ENCODE measurements at regions not wholly inside any gene's neighbourhood (a gene's known extent, or its start where the extent isn't known, plus 50 kb on each side); places are given as distances from the start of the nearest gene placed in this dataset.
A peak's percentile ranks its signal among the peaks of the same experiment; 100 is the strongest.

GRCh38 chr5:120251898-120252297 lies 212.2 kb upstream of the PRR16 start:
- Histone ChIP-seq H3K27me3 (ENCODE audit: control insufficient read depth, insufficient read depth, low read length) (no peaks in the 10 kb centered on the region), H2AFZ (ENCODE audit: low read length) (no peak overlapping the region), H3K9ac (ENCODE audit: insufficient read depth, low read length) (no peak overlapping the region), H3K4me1 (ENCODE audit: control insufficient read depth, extremely low read depth, insufficient read depth, low read length) (no peaks in the 10 kb centered on the region), H3K36me3 (ENCODE audit: control insufficient read depth, insufficient read depth, low read length) (no peaks in the 10 kb centered on the region), H3K4me3 (replicated peaks in 1 of 4; ENCODE audit: control extremely low read depth in 1 of 4, insufficient read depth in 1 of 4, low read depth in 3 of 4, low read length in 4 of 4) (no peak overlapping the region), H3K9me3 (ENCODE audit: control insufficient read depth, insufficient read depth, low read depth, low read length) (no peaks in the 10 kb centered on the region), H3K27ac (ENCODE audit: insufficient read depth, low read length) (no peak overlapping the region), H4K20me1 (ENCODE audit: control insufficient read depth, extremely low read depth, insufficient read depth, low read length) (no peaks in the 10 kb centered on the region), H3K4me2 (ENCODE audit: extremely low read depth, insufficient read depth, low read length) (no peak overlapping the region), H3K79me2 (ENCODE audit: control insufficient read depth, insufficient read depth, low read length) (no peaks in the 10 kb centered on the region)
- DNase-seq (ENCODE audit: low read depth in 2 of 2) = no peak
- TF ChIP-seq CTCF (conservative IDR thresholded peaks at IDR 0.05 in 1 of 2, IDR thresholded peaks at IDR 0.05 in 1 of 2; ENCODE audit: low read depth in 1 of 2, low read length in 2 of 2) (no peak), EZH2 (IDR thresholded peaks at IDR 0.05; ENCODE audit: low read length, missing control alignments) (no peak)

- H3K9me3 ChIP-seq (ENCODE audit: control insufficient read depth, insufficient read depth, low read depth, low read length) = no peaks in the 10 kb centered on the region
- H2AFZ ChIP-seq (ENCODE audit: low read length) = no peak overlapping the region
- H3K36me3 ChIP-seq (ENCODE audit: control insufficient read depth, insufficient read depth, low read length) = no peaks in the 10 kb centered on the region
- DNase-seq (ENCODE audit: low read depth in 2 of 2) = peak; percentile 24 to 69
- no peak overlapping the region for H3K4me3 ChIP-seq (replicated peaks in 1 of 4; ENCODE audit: control extremely low read depth in 1 of 4, insufficient read depth in 1 of 4, low read depth in 3 of 4, low read length in 4 of 4)
- H4K20me1 ChIP-seq (ENCODE audit: control insufficient read depth, extremely low read depth, insufficient read depth, low read length) = no peaks in the 10 kb centered on the region
- no peaks in the 10 kb centered on the region for H3K79me2 ChIP-seq (ENCODE audit: control insufficient read depth, insufficient read depth, low read length)
- H3K9ac ChIP-seq (ENCODE audit: insufficient read depth, low read length) = no peak overlapping the region
- no peak overlapping the region for H3K27ac ChIP-seq (ENCODE audit: insufficient read depth, low read length)
- no peaks in the 10 kb centered on the region for H3K4me1 ChIP-seq (ENCODE audit: control insufficient read depth, extremely low read depth, insufficient read depth, low read length)
- no peak for TF ChIP-seq EZH2 (IDR thresholded peaks at IDR 0.05; ENCODE audit: low read length, missing control alignments)
- TF ChIP-seq CTCF (conservative IDR thresholded peaks at IDR 0.05 in 1 of 2, IDR thresholded peaks at IDR 0.05 in 1 of 2; ENCODE audit: low read depth in 1 of 2, low read length in 2 of 2) = no peak
- no peaks in the 10 kb centered on the region for H3K27me3 ChIP-seq (ENCODE audit: control insufficient read depth, insufficient read depth, low read length)
- H3K4me2 ChIP-seq (ENCODE audit: extremely low read depth, insufficient read depth, low read length) = no peak overlapping the region
These were observed 211.3 kb upstream of the PRR16 start for GRCh38 chr5:120252839-120253238.

GRCh38 chr5:120254385-120254784 lies 209.7 kb upstream of the PRR16 start:
- Histone ChIP-seq H3K36me3 (ENCODE audit: control insufficient read depth, insufficient read depth, low read length) (no peaks in the 10 kb centered on the region), H3K79me2 (ENCODE audit: control insufficient read depth, insufficient read depth, low read length) (no peaks in the 10 kb centered on the region), H3K9ac (ENCODE audit: insufficient read depth, low read length) (no peak overlapping the region), H4K20me1 (ENCODE audit: control insufficient read depth, extremely low read depth, insufficient read depth, low read length) (no peaks in the 10 kb centered on the region), H3K4me2 (ENCODE audit: extremely low read depth, insufficient read depth, low read length) (no peak overlapping the region), H3K9me3 (ENCODE audit: control insufficient read depth, insufficient read depth, low read depth, low read length) (no peaks in the 10 kb centered on the region), H3K4me3 (replicated peaks in 1 of 4; ENCODE audit: control extremely low read depth in 1 of 4, insufficient read depth in 1 of 4, low read depth in 3 of 4, low read length in 4 of 4) (no peak overlapping the region), H3K27ac (ENCODE audit: insufficient read depth, low read length) (no peak overlapping the region), H3K4me1 (ENCODE audit: control insufficient read depth, extremely low read depth, insufficient read depth, low read length) (no peaks in the 10 kb centered on the region), H2AFZ (ENCODE audit: low read length) (no peak overlapping the region), H3K27me3 (ENCODE audit: control insufficient read depth, insufficient read depth, low read length) (no peaks in the 10 kb centered on the region)
- DNase-seq (ENCODE audit: low read depth in 2 of 2) = peak; percentile 6 to 17
- TF ChIP-seq CTCF (conservative IDR thresholded peaks at IDR 0.05 in 1 of 2, IDR thresholded peaks at IDR 0.05 in 1 of 2; ENCODE audit: low read depth in 1 of 2, low read length in 2 of 2) = no peak
- no peak for TF ChIP-seq EZH2 (IDR thresholded peaks at IDR 0.05; ENCODE audit: low read length, missing control alignments)
